NCI-H345 treated with DMSO at 0.1 percent for 48 hours (cell line): ENCODE measurements at regions not wholly inside any gene's neighbourhood (a gene's known extent, or its start where the extent isn't known, plus 50 kb on each side); places are given as distances from the start of the nearest gene placed in this dataset.
"Not testable (repeated sequence)": the region's sequence is repeated elsewhere in the genome, so short reads cannot be mapped to it uniquely, and the experiment has no call there.

ENCODE experiments used
- DNase-seq: peaks from one replicate; lab custom pipeline; 2025; ENCODE audit not compliant: unreplicated experiment; lab: John Stamatoyannopoulos, UW

DNA sequence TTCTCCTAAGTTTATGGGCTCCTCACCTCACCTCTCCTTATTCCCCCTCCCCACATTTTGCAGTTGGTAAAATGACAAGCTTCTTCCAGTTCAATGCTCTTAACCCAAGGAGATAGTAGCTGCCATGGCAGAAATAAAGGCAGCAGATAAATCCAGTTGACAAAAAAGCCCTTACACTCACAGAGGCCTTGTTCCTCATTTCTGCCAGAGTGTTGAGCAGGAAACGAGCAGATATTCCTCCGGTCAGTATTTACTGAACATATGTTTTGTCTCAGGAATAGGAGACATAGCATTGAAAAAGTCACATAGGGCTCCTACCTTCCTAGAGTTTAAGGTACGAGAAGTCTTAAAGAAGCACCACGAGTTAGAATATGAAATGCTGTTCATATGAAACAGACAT lies 493.7 kb upstream of the TNP1 start:
- no peak for DNase-seq

DNA sequence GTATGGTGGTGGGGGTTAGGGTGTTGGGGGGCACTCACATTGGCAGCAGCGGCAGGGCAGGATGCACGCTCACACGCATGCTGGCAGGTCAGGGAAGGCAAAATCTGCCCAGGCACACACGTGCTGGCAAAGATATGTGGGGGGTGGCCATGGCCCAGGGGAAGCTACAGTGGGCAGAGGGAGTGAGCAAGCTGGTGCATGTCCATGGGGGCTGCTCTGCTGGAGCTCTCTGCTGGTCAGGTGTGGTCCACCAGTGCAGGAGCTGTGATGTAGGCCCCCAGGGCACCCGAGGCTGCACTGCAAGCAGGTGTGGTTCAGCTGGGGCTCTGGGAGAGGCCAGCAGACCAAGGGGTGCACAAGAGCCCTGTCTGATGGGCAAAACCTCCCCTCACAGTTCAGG lies 491.5 kb upstream of the TNP1 start:
- DNase-seq, result no peak

DNA sequence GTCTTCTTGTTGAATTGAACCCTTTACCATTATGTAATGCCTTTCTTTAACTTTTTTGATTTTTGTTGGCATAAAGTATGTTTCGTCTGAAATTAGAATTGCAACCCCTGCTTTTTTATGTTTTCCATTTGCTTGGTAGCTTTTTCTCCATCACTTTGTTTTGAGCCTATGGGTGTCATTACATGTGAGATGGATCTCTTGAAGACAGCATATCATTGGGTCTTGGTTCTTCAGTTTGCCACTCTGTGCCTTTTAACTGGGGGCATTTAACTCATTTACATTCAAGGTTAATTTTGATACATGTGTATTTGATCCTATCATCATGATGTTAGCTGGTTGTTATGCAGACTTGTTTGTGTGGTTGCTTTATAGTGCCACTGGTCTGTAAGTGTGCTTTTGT lies 489.4 kb upstream of the TNP1 start:
- DNase-seq, result no peak

DNA sequence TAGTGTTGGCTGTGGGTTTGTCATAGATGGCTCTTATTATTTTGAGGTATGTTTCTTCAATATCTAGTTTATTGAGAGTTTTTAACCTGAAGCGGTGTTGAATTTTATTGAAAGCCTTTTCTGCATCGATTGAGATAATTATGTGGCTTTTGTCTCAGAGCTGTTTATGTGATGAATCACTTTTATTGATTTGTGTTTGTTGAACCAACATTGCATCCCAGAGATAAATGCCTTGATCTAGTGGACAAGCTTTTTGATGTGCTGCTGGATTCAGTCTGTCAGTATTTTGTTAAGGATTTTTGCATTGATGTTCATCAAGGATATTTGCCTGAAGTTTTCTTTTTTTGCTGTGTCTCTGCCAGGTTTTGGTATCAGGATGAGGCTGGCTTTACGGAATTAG lies 487.8 kb upstream of the TNP1 start:
- not testable (repeated sequence) for DNase-seq

DNA sequence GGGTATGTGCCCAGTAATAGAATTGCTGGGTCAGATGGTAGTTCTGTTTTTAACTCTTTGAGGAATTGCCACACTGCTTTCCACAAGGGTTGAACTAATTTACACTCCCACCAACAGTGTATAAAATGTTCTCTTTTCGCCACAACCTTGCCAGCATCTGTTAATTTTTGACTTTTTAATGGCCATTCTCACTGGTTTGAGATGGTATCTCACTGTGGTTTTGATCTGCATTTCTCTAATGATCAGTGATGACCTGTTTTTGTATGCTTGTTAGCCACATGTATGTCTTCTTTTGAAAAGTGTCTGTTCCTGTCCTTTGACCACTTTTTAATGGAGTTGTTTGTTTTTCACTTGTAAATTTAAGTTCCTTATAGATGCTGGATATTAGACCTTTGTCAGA lies 486.2 kb upstream of the TNP1 start:
- not testable (repeated sequence) for DNase-seq

DNA sequence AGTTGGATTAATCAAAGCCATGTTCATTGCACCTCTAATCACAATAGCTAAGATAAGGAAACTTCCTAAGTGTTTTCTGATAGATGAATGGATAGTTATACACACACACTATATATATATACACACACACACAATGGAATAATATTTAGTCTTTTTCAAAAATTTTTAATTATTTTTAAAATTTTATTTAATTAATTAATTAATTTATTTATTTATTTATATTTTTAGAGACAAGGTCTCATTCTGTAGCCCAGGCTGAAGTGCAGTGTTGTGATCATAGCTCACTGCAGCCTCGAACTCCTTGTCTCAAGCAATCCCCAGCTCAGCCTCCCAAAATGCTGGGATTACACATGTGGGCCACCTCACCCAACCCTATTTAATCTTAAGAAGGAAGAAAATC lies 481.0 kb upstream of the TNP1 start:
- no peak for DNase-seq

DNA sequence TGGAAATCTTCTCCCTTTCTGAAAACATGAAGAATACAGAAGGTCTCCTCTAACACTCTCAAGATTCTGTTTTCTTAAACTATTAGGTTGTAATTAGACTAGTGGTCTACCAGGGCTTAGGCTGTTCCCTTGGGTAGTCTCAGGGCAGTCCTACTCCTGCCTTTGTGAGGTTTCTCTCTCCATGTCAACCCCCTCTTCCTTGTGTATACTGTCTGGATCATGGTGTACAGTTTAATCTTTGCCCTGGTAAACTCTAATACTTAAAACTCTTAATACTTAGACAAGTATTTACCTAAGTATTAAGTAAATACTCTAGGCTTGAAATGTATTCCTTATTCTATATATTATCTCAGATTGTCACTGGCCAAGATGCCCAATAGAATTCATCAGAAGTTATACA lies 480.3 kb upstream of the TNP1 start:
- DNase-seq, result no peak

DNA sequence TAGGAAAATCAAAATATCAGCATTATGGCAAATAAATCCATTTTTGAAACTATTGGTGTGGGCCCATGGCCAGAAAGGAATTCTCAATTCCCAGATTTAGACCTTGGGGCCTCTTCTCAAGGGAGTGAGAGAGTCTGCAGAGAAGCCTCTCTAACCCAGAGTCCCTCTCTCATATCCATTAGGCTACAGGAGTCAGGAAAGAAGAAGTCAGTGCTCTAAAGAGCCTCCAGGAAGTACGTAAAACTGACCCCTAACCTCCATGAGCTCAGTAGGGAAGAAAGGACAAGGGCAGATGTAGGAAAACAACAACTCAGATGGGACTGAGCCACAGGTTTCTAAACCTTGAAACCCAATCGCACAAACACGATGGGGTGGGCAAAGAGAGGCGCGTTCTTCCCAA lies 479.9 kb upstream of the TNP1 start:
- DNase-seq, result no peak

DNA sequence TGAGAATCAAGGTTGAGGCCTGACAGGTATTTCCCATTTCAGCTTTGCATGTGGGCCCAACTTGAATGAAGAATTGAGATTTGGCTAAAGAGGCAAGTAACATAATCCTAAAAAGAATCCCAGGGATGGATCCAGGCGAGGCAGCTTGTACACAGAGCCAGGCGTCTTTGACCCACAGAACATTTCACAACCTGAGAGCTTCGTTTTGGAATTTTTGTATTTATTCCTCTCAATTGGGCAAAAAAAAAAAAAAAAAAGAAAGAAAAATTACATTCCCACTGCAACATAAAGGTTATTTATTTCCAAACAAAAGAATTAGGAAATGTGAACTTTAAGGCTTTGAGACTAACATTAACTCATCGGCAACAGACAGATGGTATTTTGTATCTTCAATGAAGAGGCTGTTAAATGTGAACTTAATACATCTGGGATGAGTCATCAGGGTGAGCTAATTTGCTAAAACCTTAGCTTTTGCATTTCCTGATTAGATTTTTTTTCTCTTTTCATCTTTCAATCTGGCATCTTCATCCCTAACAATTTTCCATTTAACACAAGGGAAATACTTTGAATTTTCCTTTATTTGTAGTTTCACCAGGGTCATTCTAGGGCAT lies 478.5 kb upstream of the TNP1 start:
- DNase-seq, result no peak

DNA sequence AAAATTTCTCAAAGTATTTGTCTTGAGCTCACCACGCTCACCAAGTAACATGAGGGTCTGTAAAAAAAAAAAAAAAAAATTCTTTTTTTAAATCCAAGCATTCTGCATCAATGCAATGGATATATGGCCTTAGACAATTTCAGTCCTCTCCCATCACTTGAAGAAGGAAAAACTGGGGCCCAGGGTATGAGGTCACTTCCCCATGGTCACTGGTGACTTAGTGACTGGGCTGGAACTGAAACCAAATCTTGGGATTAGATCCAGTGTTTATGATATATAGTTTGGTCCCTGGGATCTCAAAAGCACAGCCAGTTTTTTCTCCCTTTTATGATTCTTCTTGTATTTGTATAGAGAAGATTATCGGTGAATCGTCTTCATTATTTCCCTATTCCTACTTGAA lies 477.9 kb upstream of the TNP1 start:
- DNase-seq, result no peak

DNA sequence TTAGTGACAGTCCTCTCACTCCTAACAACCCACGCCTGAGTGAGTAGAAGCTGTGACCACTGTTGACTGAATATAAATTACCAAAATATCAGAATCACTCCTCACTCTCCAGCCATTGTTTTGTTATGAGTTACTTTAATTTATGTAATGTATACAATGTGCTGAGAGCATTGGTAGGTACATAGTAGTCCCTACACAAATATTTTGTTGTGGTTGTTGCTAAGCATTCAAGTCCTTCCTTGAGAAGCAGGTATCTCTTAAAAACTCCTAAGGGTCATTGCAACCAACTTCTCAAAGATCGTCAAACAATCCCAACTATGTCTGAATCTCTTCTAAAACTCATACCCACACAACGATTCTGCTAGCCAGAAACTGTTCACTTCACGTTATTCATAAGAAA lies 476.8 kb upstream of the TNP1 start:
- no peak for DNase-seq

DNA sequence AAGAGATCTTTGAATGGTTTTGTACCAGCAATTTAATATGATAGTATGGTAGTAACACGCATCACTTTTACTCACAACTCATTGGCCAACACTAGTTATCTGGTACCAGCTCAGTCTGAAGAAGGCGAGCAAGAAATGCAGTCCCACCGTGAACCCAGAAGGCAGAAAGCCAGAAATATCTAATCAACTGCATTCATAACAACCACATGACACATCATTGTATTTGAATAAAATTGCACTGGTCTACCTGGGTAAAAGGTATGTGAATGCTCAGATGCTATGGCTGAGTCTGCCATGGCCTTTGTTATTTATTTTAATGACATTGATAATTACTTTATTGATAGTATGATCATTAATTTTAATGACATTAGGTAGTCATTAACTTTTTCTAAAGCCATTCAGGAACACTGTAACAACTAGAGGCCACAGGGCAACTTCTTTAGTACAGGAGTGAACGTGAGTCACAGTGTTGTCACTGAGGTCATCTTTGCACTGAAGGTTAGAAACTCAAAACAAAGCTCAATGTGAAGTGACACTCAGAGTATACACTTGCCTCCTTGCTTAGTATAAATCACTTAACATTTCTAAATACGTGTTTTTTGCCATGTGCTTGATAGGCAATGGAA lies 475.6 kb upstream of the TNP1 start:
- no peak for DNase-seq

DNA sequence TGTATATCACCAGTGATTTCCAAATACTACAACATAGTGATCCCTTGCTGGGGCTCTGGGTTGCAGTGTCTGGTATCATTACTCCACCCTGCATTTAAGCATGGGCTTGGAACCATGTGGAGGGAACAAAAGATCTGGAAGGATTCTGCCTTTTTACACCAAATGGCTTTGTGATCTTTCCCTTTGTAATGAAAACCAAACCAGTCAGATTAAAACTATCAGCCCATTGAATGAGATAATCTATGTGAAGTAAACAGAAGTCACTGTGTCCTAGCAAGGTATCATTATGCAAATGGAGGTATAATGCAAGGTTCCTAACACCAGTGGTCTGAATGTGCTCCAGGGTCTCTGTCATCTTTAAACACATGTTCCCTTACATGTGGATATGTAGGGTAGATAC lies 474.7 kb upstream of the TNP1 start:
- DNase-seq, result no peak

DNA sequence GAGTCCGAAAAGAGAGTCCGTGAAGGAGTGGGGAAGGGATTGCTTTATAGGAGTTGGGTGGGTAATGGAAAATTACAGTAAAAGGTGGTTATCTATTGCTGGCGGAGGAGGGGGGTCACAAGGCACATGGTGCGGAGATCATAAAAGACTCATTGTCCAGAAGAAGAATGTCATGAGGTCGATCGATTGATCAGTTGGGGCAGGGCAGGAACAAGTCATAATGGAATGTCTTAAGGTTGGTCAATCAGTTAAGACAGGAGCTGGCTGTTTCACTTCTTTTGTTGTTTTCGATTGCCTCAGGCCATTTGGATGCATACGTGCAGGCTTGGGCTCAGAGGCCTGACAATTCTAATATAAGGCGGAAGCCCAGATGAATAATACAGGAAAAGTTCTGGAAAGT lies 473.0 kb upstream of the TNP1 start:
- DNase-seq, result no peak

DNA sequence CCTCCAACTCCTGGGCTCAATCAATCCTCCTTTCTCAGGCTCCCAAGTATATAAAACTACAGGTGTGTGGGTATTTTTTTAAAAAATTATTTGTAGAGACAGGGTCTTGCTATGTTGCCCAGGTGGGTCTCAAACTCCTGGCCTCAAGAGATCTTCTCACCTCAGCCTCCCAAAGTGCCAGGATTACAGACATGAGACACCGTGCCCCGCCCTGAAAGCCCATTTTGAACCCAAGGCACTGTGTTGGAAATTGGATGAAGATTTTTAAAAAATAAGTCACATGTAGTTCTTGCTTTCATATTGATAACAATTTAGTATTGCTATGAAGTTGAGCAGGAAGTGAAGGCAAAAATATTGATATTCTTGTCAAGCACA lies 472.5 kb upstream of the TNP1 start:
- no peak for DNase-seq

DNA sequence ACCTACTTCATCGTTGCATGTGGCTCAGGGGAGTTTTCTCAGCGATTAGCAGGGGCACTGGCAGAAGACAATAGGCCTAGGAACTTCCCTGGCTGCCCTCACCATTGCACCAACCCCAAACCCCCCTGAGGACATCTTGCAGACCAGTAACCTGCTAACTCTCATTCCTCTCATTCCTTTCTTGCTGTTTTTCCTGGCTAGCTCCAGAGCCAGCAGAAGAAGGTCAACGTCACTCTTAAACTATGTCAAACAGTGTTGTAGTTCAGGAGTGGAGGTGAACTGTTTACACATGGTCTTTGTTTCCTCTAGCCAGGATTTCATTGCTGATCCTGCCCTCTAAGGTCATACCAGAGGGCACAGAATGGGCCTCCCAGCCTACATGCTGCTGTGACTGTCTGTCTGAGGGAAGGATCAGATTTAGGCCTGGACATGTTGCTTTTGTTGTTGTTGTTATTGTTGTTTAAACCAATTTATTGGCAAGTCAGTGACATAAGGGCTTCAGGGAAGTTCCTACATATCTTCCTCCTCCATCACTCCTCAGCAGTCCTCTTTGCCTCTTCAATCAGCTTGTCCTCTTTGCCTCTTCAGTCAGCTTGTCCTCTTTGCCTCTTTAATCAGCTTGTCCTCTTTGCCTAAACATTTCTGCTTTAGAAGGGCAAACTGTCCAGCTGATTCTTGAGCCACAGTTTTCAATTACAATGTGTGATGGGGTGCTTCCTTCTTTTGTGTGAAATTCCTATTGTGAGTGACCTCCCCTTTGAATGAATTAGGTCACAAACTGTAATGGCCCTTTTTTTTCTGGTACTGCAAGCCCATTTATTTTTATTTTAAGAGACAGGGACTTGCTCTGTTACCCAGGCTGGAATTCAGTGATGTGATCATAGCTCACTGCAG lies 471.9 kb upstream of the TNP1 start:
- DNase-seq, result no peak

DNA sequence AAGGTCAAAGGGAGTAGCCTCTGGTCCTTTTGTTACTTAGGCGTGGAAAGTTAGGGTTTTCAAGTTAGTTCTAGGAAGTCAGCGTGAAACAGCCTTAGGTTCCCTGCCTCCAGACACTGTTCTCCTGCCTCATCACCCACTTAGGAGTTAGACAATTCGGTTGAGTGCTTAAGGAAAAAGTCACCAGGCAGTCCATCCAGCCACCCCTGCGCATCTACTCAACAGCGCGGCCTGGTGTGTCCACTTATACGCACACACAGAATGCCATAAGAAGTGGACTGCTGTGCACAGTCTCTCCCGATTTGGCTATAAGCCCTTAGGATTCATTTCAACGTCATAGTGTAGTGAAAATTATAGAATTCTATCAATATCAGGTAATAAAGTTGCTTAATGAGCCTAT lies 470.8 kb upstream of the TNP1 start:
- no peak for DNase-seq

DNA sequence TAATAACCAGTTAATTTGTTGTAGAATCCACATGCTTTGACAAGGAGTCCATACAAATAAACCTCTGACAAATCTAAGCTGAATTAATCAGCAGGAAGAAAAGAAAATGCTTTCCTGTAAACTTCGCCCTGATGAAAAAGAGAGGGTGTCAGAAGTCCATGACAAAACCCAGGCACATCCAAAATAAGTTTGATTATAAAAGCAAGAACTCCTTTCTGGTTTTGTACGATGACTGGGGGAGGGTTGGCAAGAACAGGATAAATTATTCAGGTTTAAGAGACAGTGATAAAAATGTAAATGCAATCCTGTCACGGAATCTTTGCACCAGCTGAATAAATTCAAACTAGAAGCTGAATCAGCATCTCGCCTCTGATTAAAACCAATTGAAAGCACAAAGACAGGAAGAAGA lies 469.2 kb upstream of the TNP1 start:
- DNase-seq, result no peak

DNA sequence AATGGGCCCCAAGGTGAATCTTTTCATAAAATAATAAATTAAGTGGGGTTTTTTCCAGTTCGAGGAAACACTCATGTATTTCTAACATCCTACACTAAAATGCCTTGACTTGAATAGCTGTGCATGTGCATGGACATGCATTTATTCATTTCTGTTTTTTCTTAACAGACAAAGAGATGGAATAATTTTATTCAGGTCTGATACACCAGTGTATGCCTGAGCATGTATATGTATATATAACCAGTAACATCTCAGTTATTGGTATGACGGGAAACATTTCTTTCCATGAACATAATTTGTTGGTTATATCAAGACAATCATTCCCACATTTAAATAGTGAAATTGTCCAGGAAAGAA lies 468.7 kb upstream of the TNP1 start:
- no peak for DNase-seq

DNA sequence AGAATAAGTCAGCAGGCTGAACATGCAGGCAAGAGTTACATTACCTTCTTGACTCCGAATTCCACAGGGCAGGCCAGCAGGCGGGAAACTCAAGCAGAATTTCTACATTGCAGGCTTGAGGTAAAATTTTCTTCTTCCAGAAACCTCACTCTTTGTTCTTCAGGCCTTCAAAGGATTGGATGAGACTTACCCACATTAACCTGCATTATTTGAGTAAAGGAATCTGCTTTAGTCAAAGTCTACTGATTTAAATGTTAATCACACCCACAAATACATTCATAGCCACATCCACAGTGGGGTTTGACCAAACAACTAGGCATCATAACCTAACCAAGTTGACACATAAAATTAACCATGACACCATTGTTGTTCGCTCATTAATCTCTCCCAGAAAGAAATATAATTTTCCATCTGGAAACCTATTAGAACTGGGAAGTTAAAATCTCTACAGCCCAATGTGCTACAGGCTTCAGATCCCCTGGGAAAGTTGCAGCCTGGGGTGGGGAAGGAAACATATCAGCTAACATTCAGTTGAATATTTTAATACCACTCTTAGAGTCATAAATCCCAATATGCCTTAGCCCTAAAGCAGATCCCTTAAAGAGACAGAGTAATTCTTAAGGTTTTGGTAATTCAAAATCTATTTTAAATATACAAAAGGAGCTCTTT lies 468.2 kb upstream of the TNP1 start:
- no peak for DNase-seq

DNA sequence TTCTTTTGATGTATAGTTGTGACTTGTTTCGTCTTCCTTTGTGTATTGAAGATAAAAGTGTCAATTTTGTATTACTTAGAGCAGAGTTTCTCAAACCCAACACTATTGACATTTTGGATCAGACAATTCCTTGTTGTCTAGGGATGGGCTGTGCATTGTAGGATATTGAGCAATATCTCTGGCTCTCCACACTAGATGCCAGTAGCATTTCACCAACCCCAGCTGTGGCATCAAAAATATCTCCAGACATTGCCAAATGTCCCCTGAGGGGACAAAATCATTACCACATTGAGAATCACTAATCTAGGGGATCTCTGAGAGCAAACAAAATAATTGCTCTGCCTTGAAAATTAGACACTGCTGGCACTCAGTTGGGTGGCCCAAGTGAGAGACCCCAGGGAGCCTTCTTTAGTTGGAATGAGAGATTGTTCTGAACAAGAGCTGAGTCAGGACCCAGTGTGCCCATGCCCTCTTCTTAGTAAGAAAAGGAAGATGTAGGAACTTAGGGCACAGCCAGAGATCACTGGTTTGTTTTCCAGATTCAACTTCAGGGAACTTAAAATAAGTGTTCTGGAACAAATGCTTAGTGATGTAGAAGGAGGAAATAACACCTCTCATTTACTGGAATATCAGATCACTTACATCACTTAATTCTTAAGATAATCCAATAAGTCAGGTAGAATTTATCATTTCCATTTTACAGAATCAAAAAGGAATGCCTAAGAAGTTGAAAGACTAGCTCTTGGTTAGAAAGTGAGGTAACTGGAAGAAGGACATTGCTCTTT lies 466.6 kb upstream of the TNP1 start:
- no peak for DNase-seq
